COLO829 (cell line): ENCODE measurements at regions not wholly inside any gene's neighbourhood (a gene's known extent, or its start where the extent isn't known, plus 50 kb on each side); places are given as distances from the start of the nearest gene placed in this dataset.

Experiments
- DNase-seq: peaks from one replicate; pipeline ENCODE4 v3.0.0; 2012; ENCODE audit warnings: low spot score

- DNase-seq, result no peak
Measured at GRCh38 chrX:22325096-22325495, 52.4 kb downstream of the CBLL2 start.

- no peak for DNase-seq
Measured at GRCh38 chrX:22329783-22330182, 57.1 kb downstream of the CBLL2 start.

DNA sequence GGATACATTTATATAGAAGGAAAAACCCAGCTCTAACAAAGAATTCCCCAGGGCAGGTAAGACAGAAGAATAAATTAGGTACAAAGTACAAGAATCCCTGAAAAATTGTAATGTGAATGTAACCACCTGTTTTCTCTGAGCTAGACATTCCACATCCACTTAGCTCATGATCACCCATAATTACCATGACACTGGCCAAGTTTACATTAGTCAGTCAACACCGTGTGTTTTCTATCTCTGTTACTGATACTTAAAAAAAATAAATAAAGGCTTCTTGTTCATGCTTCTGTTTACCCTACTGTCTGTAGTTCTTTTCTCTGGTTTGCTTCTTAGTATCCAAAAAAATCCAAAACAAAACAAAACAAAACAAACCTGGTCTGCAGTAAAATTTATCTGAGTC lies 66.0 kb downstream of the CBLL2 start:
- DNase-seq, result no peak

- no peak for DNase-seq
Measured at GRCh38 chrX:22339459-22339858, 66.7 kb downstream of the CBLL2 start.

- no peak for DNase-seq
Measured at GRCh38 chrX:22340022-22340616, 67.4 kb downstream of the CBLL2 start.

DNA sequence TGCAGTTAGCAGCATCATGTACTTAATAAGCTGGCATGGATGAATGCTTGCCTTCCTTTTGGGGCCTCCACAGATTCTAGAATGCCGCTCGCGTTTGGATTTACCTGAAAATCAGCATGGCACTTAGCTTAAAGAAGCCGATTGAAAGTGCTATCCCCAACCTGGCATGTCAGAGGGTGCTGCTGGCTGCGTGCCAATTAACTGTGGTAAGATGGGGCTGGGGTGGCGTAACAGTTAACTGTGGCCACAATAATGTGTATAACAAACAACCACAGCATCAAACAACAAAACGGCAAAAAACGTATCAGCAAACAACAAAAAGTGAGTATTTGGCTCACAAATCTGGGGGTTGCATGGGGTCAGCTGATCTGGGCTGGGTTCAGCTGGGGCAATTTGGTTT lies 70.5 kb downstream of the CBLL2 start:
- no peak for DNase-seq

DNA sequence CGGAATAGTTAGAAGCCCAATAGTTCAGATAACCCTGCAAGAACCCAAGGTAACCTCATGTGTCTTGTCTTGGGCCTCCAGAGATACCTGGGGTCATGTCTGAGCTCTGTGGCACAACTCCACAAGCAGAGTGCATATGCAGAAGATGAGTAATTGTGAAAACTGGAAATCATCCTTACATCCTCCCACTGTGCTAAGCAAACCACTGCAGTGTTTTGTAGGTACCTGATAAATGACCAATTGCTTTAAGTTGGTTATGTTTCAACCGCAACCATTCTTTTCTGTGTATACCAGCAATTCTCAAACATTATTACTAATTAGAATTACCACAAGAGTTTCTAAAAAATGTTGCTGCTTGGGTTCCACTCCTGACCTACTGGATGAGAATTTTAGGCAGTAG lies 73.2 kb downstream of the CBLL2 start:
- DNase-seq, result no peak

- DNase-seq, result no peak
Measured at GRCh38 chrX:22347491-22347890, 74.8 kb downstream of the CBLL2 start.

GRCh38 chrX:22349116-22349515 lies 76.4 kb downstream of the CBLL2 start:
- DNase-seq, result no peak

DNA sequence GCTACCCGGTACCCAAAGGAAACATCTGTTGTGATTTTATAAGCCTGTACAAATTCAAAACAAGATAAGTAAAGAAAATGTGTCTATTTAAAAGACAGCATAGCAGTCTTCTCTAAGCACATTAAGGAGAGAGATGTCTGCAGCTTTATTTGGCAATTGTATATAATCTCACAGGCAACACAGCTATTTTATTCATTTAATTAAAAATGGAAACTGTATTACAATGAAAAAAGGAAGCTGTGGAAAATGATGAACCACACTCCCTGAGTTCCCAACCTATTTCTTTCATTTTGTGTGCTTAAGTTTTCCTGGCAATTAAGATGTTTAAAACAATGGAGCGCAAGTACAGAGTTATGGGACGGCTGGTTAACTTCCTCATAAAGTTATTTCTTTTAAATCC lies 78.4 kb downstream of the CBLL2 start:
- no peak for DNase-seq

GRCh38 chrX:22351966-22352365 lies 79.3 kb downstream of the CBLL2 start:
- DNase-seq, result no peak

- DNase-seq, result no peak
Measured at GRCh38 chrX:22357621-22358020, 84.9 kb downstream of the CBLL2 start.

DNA sequence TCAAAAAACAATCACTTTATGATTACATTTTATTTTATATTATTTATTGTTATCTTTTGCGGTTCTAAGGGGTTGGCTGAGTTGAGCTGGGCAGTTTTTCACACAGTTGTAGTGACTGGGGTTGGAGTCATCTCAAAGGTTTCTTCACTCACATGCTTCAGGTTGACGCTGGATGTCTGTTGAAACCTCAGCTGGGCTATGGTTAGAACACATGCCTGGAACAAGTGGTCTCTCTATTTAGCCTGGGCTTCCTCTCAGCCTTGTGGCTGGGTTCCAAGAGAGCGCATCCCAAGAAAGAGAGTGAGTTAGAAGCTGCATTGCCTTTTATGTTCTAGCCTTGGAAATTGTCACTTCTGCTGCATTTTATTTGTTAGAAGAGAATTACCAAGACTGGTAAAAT lies 87.4 kb downstream of the CBLL2 start:
- DNase-seq, result no peak

- peak; percentile 8 for DNase-seq
Measured at GRCh38 chrX:22365460-22365859, 92.7 kb downstream of the CBLL2 start.

DNA sequence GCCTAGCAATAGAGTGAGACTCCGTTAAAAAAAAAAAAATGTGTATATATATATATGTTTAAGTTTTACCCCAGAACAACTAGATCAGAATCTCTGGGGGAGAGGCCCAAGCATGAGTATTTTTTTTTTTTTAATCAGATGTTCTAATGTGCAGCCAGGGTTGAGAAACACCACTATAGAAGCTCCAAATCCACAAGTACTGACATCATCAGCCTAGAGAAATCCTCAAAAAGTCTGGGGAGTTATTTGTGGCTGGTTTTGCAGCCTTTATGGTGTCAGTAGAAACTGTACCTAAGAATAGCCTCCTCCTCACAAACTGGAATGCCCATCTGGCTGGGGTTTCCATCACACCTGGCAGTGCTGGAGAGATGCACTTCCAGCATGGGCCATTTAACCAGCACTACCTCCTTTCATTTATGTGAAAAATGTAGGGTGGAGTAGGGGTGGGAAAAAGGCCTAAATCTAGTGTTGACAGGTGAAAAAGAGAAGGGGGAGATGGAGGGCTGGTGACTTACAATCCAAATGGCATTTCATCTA lies 93.5 kb downstream of the CBLL2 start:
- no peak for DNase-seq

- DNase-seq, result no peak
Measured at GRCh38 chrX:22366906-22367305, 94.2 kb downstream of the CBLL2 start.

GRCh38 chrX:22373094-22373493 lies 100.4 kb downstream of the CBLL2 start:
- DNase-seq, result no peak

GRCh38 chrX:22373766-22374165 lies 101.1 kb downstream of the CBLL2 start:
- DNase-seq, result no peak

GRCh38 chrX:22376369-22376768 lies 103.7 kb downstream of the CBLL2 start:
- no peak for DNase-seq

DNA sequence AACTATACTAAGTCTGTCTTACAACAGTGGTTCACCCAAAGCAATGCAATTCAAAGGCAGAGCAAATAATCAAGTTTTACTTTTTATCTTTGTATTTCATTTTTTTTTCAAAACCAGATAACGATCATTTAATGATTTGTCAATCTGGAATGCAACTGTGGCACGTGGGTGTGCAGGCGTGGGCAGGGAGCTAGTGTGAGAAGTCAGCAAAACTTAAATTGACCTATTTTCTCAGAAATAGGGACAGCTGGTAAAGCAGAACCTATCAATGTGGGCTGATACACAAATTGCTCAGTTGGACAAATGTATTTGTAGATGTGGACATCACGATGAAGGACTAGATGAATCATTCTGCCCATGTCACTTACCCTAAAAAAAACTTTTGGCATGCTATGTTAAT lies 105.6 kb downstream of the CBLL2 start:
- DNase-seq, result no peak

- DNase-seq, result no peak
Measured at GRCh38 chrX:22383988-22384387, 111.3 kb downstream of the CBLL2 start.

- DNase-seq, result peak; percentile 42
Measured at GRCh38 chrX:22389556-22390179, 117.0 kb downstream of the CBLL2 start.

DNA sequence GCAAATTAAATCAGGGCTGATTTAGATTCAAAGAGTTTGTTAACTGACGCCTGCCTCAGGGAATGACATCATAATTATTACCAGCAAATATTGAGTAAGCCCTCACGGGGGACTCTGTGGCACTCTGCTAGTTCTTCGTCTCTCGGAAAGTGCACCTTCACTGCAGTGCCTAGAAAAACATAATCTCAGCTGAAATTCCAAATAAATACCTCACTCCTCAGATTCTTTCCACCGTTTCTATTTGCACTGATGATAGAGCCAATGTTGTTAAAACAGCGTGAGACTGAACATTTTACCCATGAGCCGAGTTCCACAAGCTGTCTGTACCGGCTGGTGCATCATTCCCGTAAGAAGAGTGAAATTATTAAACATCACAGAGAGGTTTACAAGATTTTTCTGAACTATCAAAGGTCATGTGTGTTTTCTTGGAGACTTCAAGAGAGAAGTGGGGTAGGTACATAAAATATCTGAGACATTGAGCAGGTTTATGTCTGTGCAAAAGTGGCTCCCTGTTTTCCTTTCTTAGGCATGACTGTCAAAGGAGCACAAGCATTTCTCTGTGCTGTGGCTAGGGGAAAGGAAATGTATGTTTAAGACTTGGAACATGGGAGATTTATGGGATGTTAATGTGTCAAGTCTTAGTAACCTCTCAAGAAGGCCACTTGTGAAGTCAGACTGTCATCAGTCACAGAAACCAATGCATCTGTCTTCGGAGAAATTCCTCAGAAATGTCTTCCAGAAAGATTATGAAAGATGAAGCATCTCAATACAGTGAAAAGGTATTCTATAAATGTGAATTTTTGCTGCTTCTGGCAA lies 119.6 kb downstream of the CBLL2 start:
- DNase-seq, result no peak
